NCI-H2029 (cell line): ENCODE measurements at regions not wholly inside any gene's neighbourhood (a gene's known extent, or its start where the extent isn't known, plus 50 kb on each side); places are given as distances from the start of the nearest gene placed in this dataset.
"Not testable (repeated sequence)": the region's sequence is repeated elsewhere in the genome, so short reads cannot be mapped to it uniquely, and the experiment has no call there.

ENCODE experiments used
- DNase-seq: peaks from one replicate; lab custom pipeline; 2025; lab: John Stamatoyannopoulos, UW

DNA sequence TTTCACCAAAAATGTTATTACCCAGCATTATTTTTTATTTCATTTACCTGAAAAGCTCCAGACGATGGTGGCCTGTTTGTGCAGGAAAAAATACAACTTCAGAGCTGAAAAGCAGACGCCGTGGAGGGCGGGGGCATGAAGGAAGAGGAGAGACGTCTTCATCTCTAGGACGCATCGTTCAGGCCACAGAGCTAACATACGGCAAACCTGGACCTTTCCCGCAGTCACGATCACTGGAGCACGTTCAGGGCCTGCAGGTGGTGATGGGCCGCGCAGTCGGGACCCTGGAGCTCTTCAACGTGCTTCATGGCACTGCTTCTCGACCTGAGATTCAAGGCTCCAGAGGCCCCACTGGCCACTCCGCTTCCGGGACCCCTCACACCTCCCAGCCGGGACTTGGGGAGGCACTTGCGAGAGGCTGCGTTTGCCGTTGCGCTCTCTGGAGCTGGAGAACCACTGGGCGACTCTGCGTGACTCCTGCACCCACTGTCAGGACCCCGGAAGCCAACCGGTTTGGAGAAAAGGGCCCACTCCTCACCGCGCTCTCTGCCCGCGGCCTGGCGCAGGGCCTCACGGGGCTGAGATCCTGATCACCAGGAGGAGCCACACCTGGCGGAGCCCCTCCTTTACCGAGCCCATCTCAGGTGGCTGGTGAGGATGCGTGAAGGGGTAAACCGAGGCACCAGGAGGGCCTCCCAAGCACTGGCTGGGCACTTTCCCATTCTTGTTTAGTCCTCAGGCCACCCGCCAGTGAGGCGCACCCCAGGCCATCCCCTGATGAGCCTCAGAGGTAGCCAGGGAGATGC lies 164.4 kb upstream of the AFDN start:
- no peak for DNase-seq

DNA sequence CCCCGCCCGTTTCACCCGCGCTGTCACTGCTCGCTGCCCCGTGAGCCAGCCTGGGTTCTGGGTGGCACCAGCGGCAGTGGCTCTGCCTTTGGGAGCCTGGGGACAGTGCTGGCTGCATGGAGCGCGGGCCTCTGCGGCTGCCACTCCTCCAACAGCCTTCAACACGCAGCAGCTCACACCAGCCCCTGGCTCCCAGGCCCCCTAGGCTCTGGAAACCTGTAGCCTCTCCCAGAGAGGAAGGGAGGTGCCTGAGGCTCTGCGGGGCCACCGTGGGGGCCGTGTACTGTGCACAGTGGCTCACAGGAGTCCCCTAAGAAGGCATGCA lies 163.9 kb upstream of the AFDN start:
- no peak for DNase-seq

- DNase-seq: no peak
Observed at GRCh38 chr6:167663316-167663715, 163.4 kb upstream of the AFDN start.

DNA sequence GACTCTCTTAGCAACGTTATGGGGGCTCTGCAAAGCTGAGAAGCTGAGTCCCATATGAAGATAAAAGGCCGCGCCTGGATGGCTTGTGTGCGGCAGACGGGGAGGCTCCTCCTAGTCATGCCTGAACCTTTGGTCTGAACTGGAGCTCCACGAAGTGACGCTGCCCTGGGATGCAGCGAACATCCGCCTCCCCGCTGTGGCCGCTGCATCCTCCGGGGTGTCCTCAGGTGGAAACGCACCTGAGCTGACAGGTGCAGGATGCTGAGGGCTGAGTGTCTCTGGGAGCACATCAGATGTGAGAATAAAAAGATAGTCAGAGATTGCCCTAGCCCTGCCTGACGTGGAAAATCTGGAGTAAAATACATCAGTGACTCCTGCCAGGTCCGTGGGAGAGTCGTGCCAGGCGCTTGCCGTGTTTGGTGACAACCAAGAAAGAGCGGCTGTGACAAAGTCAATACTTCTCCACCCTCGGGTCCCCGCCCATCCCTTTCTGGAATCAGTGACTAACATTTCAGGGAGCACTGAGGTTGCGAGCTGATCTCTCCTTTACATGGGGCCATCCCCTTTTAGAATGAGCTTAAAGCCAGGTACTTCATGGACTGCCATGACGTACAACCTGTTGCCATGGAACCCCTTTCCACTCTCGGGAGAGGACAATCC lies 162.8 kb upstream of the AFDN start:
- DNase-seq: no peak

GRCh38 chr6:167664678-167665660 lies 161.7 kb upstream of the AFDN start:
- no peak for DNase-seq

- no peak for DNase-seq
Observed at GRCh38 chr6:167665698-167666330, 160.9 kb upstream of the AFDN start.

GRCh38 chr6:167666571-167667203 lies 160.0 kb upstream of the AFDN start:
- DNase-seq: no peak

- DNase-seq: no peak
Observed at GRCh38 chr6:167667204-167668018, 159.3 kb upstream of the AFDN start.

DNA sequence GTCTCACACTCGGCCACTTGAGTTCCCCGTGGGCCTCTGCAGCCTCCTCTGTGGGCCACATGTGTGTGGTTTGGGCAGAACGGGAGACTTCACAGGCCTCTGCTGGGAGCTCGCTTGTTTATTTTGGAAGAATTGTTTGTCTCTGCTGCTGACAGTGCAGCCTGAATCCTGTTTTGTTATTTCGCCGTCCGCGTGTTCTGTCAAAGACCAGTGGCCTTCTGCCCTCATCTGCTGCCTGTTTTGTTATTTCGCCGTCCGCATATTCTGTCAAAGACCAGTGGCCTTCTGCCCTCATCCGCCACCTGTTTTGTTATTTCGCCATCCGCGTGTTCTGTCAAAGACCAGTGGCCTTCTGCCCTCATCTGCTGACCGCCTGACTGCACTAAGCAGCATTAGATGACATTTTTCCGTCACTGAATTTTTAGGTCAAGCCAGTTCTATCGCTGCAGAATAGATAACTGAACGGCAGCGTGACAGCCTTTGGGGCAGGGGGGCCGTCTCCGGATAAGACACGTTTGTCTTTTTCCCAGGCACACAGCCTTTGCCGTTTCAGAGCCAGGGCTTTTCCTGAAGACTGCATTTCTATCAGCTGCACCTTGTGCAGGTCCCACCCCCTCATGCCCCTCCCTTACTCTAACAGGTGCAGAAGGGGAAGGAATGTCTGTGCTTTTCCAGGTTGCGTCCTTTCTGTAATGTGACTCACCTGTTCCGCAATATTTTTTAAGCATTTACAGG lies 158.5 kb upstream of the AFDN start:
- DNase-seq: no peak

GRCh38 chr6:167668754-167669552 lies 157.8 kb upstream of the AFDN start:
- DNase-seq: no peak

DNA sequence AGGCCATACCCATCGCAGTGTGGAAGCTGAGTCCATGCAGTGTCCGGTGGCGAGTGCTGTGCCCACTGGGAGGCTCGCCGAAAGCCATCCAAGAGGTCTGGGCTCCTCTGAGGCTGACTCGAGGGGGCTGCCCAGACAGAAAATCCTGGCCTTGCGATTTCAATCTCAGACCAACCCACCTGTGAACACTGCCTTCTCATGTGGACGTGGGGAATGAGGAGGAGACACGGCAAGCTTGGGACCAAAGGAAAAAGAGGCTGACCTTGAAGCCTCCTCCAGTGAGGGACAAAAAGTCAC lies 157.2 kb upstream of the AFDN start:
- no peak for DNase-seq

- no peak for DNase-seq
Observed at GRCh38 chr6:167669870-167670802, 156.6 kb upstream of the AFDN start.

DNA sequence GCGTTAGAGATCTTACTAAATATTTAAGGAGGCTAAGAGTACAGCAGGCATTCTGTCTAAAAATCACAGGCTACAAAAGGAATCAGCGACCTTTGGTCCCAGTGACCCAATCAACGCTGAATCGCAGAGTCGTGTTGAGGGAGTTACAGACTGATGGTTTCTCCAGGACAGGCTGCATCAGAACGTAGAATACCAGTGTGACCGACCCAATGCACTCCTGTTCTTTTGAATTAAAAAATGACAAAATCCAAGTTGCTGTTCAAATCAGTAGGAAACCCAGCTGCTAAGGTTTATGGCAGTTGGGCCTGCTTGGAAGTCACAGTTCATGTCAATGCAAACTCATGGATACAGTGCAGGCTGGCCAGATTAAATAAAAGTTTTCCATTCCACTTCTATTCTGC lies 155.8 kb upstream of the AFDN start:
- DNase-seq: no peak

DNA sequence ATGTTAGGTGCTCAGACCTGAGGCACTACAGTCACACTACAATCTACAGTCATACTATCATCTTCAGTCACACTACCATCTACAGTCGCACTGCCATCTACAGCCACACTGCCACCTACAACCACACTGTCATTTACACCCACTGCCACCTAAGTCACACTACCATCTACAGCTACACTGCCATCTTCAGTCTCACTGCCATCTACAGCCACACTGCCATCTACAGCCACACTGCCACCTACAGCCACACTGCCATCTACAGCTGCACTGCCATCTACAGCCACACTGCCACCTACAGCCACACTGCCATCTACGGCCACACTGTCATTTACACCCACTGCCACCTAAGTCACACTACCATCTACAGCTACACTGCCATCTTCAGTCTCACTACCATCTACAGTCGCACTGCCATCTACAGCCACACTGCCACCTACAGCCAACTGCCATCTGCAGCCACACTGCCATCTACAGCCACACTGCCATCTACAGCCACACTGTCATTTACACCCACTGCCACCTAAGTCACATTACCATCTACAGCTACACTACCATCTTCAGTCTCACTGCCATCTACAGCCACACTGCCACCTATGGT lies 155.2 kb upstream of the AFDN start:
- DNase-seq: not testable (repeated sequence)

- no peak for DNase-seq
Observed at GRCh38 chr6:167671977-167672687, 154.6 kb upstream of the AFDN start.

GRCh38 chr6:167672738-167673137 lies 154.0 kb upstream of the AFDN start:
- DNase-seq: no peak

DNA sequence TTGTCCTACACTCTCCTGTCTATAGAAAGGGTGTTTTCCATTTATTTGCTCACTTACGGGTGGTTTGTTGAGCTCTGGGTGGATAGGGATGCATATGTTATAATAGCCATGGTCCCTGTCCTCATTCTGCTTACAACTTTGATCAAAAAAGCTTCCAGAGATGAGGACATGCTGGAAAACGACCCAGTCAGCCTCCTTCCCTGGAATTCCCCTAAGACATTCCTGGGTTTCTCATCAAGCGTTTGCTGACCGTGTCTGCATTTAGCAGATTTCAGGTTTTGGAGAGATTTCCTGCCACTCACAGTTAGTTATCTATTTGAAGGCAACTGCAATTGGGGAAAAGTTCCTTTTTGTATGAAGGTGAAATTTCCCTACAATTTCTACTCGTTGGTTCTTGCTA lies 152.8 kb upstream of the AFDN start:
- no peak for DNase-seq
